ENCODE measurements at regions not wholly inside any gene's neighbourhood (a gene's known extent, or its start where the extent isn't known, plus 50 kb on each side); places are given as distances from the start of the nearest gene placed in this dataset.

DNA sequence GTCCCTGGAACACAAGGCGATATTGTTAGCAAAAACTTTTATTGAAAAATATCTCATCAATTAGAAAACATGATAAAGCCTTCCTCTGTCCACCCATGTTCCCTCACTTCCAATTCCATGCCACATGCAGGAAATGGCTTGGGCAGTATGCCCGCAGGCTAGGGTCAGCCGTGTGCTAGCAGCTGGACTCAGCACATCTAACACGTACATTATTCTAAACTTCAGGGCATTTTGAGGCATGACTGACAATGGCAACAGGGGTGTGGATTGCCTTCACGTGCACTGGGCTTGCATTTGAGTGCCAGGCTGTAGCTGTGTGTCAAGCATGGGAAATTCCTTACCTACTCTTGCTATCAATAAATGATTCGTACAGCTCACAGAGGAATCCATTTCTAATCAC lies 642.1 kb downstream of the INHBA start:
- DNase-seq, result no peak

DNA sequence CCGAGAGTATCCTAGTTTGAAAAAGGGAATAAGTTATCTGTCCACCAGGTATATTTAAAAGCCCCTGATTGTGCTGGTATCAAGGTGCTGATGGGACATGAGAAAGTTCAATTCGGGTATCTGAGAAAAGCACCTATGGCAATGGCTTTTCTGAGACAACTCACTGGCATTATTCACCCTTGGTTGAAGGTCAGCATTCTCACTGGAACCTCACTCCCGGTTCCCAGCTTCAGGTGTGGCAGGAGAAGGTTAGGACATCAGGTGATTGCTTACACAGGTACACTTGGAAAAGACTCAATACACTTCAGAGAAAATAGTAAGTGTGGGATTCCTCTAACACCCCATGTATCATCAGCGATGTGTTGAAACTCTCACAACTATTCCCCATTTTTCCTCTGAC lies 643.1 kb downstream of the INHBA start:
- no peak for DNase-seq

DNA sequence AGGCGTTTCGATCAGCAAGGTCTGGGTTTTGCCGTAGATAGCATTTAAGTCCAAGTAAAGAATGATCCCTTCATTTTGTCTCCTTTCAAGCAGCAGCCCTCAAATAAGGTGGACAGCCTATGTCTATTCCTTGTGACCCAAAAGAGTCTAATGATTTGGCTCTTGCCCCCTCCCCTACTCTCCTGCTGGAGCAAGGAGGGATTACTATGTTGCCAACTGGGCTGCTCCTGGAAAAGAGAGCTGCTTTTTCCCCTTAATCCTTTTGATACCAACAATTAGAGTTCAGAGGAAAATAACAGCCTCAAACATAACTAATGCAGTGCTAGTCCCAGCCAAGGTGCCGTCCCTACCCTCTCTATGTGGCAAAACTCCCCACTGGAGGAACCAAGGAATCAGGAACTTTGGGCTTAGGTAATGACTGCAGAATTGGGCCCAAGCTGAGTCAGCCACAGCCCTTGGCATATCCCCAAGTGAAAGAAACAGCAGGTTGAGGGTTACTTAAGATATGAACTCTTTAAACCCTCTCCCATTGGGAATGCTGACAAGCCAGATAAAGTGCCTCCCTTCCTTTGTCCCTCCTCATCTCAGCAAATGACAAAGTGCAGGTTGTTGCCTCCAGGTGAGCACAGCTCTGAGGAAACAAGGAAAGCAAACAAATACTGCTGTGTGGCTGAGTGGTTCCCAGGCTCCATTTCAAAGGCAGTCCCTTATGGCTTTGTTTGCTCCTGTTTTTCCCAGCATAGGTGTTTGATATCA lies 643.7 kb downstream of the INHBA start:
- DNase-seq, result no peak

DNA sequence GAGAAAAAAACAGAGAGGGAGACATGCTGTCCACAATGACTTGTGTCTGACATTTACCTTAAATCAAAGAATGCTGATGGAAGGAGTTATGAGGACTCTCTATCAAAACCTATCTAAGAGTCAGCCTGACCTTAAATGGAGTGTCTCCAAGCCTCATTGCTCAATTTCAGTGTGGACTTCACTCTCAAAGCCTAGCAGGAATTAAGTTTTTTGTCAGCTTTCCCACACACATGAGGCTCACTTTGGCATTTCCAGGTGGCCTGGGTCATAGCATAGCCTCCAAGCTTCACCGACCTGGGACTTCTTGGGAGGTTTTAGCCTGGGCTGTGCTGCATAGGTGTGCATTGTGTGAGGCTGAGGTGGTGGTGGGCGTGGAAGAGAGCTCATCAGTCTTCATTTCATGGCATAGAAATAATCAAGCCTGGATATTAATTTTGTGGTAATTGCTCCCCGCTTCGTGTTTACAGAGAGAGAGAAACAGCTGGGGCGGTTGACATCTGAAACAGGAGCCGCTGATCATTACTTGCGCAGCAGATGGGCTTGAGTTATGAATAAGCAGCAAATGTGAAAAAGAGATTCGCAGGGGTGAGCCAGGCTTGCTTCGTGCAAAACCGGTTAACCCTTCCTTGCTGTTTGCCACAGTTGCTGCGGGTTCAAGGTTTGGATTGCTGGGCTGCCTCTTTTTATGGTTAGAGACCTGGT lies 647.8 kb downstream of the INHBA start:
- no peak for DNase-seq

DNA sequence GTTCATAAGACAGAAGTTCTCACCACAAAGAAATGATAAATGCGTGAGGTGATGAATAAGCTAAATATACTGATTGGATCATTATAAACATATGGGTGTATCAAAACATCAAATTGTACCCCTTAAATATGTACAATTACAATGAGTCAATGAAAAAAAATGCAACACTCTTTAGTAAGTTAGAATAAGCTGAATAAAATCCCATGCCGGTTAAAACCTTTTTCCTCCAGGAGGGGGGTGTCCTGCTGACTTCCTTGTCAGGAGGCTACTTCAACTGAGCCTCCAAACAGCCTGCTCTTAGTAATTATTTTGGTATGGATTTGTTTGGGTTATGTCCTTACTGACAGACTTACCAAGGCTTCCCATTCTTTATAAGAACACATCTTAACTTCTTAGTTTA lies 649.1 kb downstream of the INHBA start:
- no peak for DNase-seq

DNA sequence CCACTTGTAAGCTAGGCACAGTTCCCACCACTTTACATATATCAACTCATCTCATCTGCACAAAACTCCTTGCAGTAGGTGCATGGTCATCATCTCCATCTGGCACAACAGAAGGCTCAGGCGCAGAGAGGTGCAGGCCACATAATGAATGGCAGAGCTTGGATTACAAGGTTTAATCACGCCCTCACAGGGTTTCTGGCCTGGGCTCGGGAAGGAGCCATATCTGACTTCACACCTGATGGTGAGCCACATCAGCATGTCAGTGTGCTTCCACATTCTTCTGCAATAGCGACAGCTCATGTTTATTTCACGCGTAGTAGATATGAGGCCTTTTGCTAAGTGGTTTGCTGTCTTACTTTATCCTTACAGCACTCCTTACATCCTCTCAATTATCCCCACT lies 650.2 kb downstream of the INHBA start:
- DNase-seq, result no peak

- DNase-seq, result no peak
Measured at GRCh38 chr7:41052201-41052600, 650.7 kb downstream of the INHBA start.

DNA sequence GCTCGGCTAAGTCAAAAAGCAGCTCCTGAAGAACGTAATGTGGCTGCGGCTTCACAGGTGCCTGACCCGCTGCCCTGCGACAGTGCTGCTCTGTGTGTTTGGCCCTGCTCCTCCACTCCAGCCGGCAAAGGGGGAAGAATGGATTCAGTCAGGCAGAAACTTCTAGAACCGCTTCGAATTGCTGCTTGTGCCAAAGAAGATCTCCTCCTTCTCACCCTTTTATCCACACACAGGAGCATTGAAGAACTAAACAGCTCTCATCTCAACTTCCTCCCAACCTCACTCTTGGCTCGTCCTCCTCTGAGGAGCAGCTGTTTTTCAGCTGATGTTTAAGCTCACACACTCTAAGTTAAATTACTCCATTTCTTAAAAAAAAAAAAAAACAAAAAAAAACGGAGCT lies 651.4 kb downstream of the INHBA start:
- DNase-seq, result no peak

DNA sequence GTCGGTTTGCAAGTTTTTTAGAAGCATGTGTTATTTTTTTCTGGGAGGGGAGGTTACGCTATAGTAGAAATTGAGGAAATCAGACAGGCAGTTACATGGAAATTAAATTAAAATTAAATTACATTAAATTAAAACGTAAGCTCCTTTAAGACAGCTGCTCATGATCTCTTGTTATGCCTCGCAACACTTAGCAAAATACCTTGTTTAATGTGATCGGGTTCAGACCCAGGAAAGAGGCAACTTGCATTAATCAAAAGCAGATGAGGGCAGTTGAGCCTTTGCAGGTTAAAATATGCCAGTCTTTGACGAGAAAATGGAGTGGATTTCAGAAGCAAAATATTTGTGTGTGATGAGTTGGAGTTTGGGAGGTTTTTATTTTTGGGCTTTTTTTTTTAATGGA lies 651.8 kb downstream of the INHBA start:
- DNase-seq, result no peak

- DNase-seq, result no peak
Measured at GRCh38 chr7:41048771-41049170, 654.1 kb downstream of the INHBA start.

GRCh38 chr7:41047789-41048191 lies 655.1 kb downstream of the INHBA start:
- no peak for DNase-seq

DNA sequence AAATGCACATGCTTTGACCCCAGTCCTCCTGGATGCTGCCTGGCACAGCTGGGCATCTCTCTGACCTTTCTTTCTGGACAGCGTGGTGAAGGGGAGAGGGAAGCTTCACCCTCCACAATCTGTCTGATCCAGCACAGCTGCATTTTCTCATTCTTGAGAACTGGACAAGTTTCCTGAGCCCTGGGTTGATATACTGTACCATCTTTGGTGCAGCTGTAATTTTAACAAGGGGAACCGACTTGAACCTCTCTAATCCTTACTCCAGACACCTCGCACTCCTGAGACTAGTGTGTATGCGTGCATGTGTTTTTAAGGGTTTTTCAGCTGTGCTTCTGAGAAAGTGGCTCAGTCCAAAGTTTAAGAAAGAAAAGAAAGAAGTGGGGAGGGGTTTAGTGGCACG lies 655.7 kb downstream of the INHBA start:
- no peak for DNase-seq

- no peak for DNase-seq
Measured at GRCh38 chr7:41046776-41047175, 656.1 kb downstream of the INHBA start.

GRCh38 chr7:41046221-41046761 lies 656.6 kb downstream of the INHBA start:
- no peak for DNase-seq

DNA sequence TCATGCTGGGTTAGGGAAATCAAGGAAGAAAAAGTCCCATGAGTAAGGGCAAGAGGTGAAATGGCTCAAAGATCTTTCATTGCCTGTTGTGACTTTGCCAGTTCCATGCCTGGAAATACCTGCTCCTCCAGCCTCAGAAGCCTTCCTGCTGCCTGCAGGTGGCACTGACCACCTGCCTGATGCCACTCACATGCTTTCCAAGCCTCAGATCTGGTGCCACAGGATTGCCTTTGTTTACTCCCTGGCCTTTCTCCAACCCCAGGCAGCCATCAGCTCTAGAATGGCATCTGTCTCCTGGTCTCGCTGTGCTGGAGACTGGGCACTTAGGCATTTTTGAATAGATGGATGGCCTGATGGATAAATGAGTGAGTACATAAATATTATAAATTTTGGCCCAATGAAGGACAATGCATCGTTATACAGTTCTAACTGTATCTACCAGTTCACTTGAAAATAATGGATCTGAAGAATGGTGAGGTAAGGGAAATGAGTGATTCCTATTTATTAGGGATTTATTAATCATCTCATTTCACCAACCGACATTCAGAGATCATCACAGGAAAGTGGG lies 657.2 kb downstream of the INHBA start:
- DNase-seq, result no peak

GRCh38 chr7:41039981-41040380 lies 662.9 kb downstream of the INHBA start:
- DNase-seq, result no peak

GRCh38 chr7:41039386-41039953 lies 663.4 kb downstream of the INHBA start:
- DNase-seq, result no peak

DNA sequence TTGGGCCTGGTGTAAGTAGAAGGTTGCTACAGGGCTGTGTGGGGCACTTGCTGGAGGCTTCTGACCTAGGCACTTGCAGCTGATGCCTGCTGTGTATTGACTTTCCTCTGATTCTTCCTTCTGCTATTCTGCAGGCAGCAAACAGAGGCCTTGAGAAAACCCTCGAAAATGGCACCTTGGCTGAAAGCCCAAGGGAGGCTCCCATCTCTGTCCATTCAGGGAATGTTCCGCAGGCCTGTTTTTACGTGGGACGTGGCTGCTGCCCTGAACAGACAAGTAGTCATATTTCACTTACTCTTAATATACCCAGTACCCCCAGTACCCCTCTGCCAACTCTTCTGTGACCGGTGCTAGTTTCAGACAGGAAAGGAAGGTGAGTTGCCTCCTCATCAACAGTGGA lies 664.7 kb downstream of the INHBA start:
- DNase-seq, result no peak

- no peak for DNase-seq
Measured at GRCh38 chr7:41037691-41038090, 665.2 kb downstream of the INHBA start.

DNA sequence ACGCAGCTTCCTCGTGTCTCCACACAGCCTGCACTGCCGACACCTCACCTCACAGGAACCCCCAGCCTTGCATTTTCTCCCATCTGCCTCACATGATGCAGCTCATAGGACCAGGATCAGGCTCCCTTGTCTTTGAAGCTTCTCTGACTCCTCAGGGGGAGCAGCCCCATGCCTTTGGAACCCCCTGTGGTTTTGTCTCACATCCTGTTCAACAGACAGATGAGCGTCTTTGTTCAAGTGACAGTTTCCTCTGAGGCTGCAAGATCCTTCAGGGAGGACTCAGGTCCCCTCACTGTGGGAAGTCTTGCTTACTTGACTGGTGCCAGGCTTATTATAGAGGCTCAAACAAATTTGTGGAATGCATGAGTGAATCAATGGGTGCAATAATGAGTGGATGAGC lies 667.1 kb downstream of the INHBA start:
- DNase-seq, result no peak

GRCh38 chr7:41033500-41033899 lies 669.4 kb downstream of the INHBA start:
- DNase-seq, result no peak

- DNase-seq, result no peak
Measured at GRCh38 chr7:41030673-41031072, 672.2 kb downstream of the INHBA start.

GRCh38 chr7:41029072-41029499 lies 673.8 kb downstream of the INHBA start:
- DNase-seq, result no peak

GRCh38 chr7:41028580-41028979 lies 674.3 kb downstream of the INHBA start:
- no peak for DNase-seq

All from NCI-H446 (cell line).